Dermis microvascular lymphatic vessel endothelial cell (primary cell): ENCODE measurements at regions not wholly inside any gene's neighbourhood (a gene's known extent, or its start where the extent isn't known, plus 50 kb on each side); places are given as distances from the start of the nearest gene placed in this dataset.
A peak's percentile ranks its signal among the peaks of the same experiment; 100 is the strongest.
"Not testable (repeated sequence)": the region's sequence is repeated elsewhere in the genome, so short reads cannot be mapped to it uniquely, and the experiment has no call there.

Source experiments
- DNase-seq, 2 donors: peaks; one replicate each; pipeline versions ENCODE4 v3.0.0 to v3.0.0-alpha.2; 2010; ENCODE audit warnings: low read depth in 2 of 2

DNA sequence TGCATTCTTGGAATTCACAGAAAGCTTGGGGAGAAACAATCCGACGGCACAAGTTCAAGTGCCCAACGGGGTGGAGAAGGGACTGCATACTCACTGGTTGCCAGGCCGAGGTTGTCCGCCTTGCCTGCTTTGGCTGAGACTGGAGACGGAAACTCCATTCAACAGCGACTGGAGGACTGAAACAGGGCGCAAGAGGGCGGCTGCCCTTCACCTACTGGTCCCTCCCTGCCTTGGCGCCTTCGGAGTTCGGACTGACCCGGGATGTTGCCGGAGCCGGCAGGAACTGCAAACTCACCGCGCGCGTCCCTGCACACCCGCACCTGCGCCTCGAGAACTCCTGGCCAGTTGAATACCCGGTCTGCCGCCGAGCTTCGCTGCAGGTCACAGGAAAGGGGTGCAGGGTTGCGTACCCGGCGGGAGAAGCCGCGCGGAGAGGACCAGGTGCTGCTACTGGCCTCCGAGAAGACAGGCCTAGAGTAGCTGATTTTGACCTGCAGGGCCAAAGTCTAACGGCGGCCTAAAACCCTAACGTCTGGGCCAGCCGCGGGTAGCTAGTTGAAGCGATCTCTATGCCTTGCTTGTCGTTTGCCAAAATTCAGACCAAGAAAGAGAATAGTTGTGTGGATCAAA lies 132.9 kb downstream of the FAM72B start:
- not testable (repeated sequence) for DNase-seq

DNA sequence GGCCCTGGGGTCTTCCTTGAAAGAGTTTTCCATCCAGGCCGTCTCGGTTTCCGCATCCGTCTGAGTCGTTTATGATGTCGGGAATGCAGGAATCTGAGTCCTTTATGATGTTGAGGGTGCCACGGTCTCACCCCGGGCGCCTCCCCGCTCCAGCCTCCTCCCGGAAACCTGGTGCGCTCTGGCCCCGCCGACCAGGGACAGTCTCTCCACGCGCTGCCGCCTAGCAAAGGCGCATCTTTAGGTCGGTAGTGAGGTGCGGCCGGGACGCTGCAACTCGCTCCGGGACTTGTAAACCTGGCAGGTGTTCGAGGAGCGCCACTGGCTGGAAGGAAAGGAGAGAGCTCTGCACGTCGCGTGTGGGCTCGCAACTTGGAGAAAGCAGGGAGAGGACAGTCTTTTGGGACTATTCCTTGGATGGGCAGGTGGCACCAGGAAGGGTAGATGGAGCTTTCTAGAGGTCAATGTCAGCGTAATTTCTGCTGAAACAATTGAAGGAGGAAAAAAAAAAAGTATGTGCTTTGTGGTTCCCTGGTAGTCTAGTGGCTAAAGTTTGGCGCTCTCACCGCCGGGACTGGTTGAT lies 132.0 kb downstream of the FAM72B start:
- not testable (repeated sequence) for DNase-seq

DNA sequence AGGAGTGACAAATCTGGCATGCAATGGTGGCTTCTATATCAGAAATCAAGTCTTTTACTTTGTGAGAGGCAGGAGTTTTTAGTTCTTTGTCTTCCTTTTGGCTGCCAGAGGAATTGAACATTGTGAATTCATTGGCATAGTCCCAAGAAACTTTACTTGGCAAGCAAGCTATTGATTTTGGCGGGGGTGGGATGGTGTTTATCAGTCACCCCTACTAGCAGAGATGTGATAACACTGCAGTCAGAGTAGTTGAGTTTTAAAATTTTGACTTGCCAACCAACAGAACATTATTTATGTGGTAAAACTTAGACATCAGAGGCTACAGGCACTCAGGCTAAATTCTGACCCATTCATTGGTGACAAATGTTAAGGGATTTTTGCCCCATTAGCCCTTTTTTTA lies 129.2 kb downstream of the FAM72B start:
- peak in 1 of 2 donors; percentile 8 for DNase-seq

DNA sequence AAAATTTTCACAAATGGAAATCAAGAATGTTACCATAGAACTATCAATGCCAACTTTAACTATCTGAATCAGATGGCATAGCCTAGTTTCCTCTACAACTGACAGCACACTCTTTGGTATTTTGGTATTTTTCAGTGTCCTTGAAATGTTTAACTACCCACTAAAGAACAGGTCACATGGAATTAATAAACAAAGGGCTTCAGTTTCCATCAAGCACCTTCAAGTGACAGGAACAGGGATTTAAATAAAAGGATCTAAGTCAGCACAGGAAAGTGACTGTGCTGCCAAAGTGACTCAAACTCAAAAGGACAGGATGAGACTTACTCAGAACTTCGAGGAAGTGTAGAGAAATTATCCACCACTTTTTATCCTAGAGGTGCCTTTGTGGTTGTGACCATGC lies 117.2 kb downstream of the FAM72B start:
- DNase-seq: not testable (repeated sequence)

DNA sequence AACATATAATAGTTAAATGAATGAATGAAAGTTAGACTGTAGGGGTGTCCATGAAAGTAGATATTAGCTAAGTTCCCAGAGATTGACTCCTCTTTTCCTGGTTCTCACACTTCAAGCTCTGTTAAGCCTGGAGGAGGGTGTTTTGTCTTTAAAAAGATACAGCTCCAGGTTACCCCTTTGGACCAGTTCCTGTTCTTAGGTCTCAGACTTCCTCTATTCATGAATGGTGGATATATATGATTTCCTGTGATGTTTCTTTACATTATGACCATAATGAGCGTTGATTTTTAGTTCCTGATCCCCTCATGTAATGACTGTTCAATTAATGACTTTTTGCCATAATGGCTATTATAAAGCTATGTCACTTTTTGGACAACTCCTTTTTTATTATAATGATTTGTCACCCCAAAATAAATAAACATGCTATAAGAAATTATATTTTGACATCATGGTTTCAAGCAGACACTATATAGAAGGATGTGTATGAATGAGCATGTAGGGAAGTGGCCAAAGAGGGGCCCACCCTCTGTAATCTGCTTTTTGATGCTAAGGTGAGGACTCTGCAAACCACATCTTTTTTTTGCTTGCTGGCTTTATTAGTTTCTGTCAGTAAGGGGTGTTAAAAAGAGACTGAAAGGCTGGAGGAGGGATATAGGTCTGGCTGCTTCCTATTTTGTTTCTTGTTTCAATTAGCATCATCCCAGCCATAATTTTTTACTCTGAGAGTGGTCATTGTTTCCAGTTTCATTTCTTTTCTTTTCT lies 115.2 kb downstream of the FAM72B start:
- not testable (repeated sequence) for DNase-seq

DNA sequence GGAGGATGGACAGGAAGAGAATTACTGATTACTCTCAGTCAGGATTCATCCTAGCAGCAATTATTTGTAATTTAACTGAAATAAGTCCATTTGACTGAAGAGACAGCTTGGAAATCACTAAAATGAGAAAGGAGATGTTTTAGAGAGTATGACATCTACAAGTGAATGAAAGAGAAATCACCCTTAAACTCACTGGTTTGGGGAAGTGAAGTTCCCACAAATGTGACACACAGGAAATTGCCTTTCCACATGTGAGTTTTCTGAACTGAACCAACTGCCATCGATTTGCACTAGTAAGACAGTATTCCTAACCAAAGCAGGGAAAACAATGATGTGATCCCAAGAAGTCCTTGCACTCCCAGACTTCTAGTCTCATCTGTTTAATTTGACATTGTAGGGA lies 110.3 kb downstream of the FAM72B start:
- DNase-seq: not testable (repeated sequence)

DNA sequence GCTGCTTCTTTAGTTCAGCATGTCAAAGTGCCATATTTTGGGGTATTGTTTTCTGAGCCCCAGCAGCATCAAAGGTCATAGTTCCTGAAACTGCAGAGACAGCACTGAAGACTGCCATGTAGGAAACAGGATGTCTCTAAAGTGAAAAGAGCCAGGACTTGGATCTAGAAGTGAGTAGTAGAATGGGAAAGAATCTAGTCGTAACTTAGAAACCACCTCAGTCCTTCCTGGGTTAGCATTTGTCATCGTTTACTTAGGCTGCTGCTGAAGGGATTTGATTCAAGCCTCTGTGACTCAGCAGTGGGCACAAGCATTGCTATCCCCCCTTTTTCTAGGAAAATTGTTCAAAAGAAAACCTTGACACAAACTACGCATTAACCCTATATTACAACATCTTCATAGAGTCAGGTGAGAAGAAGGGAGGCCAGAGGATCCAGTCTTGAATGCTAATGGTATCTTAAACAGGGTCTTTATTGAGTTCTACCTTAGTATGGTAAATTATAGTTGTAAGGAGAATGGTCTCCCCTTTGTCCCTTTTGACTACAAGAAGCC lies 108.8 kb downstream of the FAM72B start:
- not testable (repeated sequence) for DNase-seq

DNA sequence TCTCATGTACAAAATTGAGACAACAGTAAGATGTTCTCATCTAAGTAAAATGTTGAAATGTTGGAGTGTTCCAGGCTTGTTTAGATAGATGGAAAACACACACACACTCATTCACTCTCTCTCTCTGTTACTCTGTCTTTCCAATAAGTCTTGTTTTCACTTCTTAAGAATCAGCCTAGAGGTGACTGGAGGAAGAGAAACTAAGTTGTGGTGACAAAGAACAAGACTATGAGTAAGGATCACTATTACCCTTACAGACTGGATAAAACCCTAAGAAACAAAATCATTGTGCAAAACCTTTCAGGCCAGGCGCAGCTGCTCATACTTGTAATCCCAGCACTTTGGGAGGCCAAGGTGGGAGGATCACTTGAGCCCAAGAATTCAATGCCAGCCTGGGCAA lies 107.5 kb downstream of the FAM72B start:
- not testable (repeated sequence) for DNase-seq

DNA sequence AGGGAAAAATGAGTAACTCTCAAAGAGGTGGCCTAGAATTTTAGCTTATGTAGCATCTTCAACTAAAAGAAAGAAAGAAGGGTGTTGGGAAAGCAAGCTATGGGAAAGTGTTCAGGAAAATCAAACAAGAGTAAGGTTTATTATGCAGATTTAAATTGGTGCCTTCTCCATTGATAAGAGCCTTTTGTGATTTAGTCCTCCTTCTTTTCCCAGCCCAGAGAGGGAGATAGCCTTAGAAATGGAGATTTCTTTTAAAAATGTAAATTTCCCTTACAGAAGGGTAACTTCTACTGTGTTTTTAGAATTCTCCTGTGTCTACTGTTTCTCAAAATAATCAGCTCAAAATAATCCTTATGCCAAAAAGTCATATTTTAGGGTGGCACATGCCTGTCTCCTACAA lies 104.5 kb downstream of the FAM72B start:
- DNase-seq: not testable (repeated sequence)

DNA sequence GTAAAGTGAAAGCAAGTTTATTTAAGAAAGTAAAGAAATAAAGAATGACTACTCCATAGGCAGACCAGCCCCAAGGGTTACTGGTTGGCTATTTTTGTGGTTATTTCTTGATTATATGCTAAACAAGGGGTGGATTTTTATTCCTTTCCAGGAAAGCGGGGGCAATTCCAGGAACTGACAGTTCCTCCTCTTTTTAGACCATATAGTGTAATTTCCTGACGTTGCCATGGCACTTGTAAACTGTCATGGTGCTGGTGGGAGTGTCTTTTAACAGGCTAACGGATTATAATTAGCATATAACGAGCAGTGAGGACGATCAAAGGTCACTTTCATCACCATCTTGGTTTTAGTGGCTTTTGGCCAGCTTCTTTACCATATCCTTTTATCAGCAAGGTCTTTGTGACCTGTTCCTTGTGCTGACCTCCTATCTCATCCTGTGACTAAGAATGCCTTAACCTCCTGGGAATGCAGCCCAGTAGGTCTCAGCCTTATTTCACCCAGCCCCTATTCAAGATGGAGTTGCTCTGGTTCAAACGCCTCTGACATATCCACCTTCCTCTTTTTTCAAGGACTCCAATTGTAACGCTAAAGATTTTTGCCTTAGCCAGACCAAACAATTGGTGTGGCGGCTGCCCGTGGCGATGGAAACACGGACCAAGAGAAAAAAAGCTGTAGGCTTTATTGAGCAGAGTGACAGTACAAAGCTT lies 103.8 kb downstream of the FAM72B start:
- not testable (repeated sequence) for DNase-seq

DNA sequence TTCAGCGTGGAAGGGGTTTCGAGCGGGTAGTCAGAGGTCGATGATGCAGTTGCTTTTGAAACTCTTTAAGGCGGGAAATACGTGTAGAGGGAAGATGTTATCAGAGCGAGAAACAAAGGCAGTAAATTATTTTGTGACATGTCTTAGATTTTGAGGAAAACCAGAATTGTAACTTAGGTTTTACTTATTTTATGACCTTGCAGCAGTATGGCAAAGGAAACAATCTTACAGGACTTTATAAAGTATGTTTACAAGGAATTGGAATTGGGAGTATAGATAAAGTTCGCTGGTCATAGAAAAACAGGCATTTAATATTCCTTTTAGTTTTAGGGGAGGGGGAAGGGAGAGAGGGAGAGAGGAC lies 103.3 kb downstream of the FAM72B start:
- DNase-seq: not testable (repeated sequence)

DNA sequence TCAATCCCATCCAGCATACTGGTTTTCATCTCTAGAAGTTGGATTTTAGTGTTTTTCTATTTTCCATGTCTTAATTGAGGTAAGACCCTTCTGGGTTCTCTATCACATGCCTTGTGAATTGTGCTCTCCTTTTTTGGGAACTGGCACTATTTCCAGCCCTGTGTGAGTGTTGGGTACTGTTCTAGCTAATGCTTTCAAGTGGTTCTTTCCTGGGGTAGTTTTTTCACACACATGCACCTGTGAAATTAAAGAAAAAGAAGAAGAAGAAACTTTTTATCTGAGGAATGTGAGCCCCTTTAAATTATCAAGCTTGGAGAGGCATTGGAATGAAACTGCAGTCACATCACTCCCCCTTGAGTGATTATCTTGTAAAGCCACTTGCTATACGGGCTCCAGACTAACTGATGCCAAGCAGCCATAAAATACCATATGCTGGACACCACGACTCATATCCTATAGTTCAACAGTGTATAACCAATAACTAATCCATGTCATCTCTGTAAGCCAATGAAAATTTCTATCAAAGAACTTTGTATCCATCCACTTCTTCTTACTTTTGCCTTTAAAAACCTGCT lies 102.4 kb downstream of the FAM72B start:
- DNase-seq: not testable (repeated sequence)

DNA sequence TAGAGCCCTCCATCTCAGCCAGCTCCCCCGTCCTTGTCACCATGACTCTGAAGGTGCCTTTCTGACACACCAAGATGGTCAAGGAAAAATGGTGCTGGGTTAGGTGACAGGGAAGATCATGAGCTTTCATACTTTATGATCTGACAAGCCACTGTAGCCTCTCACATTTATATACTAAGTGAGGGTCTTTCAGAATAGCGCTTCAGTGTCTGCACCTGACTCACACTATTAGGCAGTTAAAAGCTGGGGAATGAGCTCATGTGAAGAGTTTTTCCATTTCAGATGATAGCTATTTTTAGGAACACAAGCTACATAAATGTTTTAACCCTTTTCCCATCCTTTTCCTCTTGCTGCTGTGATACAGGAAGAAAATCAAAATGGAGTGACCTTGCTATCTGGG lies 101.1 kb downstream of the FAM72B start:
- not testable (repeated sequence) for DNase-seq

DNA sequence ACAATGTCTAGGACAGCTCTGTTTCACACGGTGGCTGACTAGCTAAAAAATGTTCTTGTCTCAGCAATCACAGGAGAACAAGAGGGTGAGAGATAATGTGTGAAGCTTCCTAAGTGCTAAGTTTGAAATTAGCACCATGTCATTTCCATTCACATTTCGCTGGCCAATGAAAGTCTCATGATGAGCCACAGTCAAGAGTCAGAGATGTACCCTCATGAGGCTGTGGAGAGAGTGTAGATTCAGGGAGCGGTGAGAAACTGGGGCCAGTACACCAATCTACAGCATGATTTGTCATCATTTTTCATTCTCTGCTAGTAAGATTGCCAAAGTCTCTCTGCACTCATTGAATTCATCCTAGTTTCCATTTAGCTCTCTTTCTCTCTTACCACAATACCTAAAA lies 97.9 kb downstream of the FAM72B start:
- not testable (repeated sequence) for DNase-seq

DNA sequence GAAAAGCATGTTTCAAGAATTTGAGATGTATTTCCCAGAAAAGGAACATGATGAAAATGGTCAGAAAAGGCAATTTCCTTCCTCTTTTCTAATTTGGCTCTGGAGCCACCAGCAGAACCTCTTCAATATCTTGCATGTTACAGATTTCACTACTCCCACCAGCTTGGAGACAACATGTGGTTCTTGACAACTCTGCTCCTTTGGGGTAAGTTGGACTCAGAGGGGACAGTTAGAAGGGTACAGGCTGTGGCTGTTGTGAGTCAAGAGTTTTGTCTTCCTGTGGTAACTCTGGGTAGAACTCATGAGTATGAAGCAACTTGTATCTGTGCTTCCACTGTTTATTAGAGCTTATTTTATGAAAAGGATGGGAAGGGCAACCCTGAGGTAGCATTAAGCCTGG lies 96.9 kb downstream of the FAM72B start:
- DNase-seq: not testable (repeated sequence)

DNA sequence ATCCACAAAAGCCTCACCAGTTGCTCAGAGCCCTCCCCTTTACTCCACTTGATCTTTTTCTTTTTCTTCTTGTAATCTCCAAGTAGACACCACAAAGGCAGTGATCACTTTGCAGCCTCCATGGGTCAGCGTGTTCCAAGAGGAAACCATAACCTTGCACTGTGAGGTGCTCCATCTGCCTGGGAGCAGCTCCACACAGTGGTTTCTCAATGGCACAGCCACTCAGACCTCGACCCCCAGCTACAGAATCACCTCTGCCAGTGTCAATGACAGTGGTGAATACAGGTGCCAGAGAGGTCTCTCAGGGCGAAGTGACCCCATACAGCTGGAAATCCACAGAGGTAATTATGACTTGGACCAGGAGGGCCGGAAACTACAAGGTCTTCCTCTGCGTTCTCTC lies 95.6 kb downstream of the FAM72B start:
- not testable (repeated sequence) for DNase-seq

DNA sequence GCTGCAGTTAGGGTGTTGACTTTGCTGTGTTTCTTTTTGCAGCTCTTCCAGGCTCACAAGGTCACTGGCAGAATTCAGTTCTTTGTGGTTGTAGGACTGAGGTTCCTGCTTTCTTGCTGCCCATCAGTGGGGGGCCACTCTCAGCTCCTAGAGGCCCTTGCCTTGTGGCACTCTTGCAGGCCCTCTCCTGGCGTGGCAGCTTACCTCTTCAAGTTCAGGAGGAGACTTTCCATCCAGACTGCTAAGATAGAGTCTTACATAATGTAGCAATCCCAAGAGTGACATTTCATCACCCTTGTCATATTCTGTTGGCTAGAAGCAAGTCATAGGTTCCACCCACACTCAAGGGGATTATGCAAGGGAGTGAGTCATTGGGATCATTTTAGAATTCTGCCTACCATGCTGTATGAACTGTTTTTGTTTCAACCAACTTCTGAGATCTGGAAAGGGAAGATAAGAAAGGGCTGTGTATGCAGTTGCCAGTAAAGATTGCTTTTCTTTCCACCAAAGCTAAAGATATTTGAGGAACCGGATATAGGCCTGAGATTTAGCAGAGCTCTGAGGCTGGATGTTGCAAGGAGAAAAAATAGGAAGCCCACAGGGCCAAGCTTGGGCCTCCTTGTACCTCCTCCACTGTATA lies 91.7 kb downstream of the FAM72B start:
- not testable (repeated sequence) for DNase-seq

DNA sequence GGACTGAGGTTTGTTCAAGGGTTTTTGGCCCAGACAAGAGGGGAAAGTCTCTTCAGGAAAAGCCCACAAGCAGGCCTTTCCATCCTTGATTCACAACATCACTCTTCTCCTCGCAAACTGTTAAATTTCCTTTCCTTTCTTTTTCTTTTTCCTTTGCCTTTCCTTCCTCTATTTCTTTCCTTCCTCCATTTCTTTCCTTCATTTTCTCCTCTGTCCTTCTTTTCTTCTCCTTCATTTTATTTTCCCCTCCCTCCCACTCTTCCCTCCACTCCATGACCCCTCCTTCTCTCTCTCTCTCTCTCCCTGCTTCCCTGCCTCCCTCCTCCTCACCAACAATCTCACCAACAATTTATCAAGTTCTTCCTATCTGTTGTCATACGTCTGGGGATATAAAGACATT lies 89.1 kb downstream of the FAM72B start:
- DNase-seq: not testable (repeated sequence)

DNA sequence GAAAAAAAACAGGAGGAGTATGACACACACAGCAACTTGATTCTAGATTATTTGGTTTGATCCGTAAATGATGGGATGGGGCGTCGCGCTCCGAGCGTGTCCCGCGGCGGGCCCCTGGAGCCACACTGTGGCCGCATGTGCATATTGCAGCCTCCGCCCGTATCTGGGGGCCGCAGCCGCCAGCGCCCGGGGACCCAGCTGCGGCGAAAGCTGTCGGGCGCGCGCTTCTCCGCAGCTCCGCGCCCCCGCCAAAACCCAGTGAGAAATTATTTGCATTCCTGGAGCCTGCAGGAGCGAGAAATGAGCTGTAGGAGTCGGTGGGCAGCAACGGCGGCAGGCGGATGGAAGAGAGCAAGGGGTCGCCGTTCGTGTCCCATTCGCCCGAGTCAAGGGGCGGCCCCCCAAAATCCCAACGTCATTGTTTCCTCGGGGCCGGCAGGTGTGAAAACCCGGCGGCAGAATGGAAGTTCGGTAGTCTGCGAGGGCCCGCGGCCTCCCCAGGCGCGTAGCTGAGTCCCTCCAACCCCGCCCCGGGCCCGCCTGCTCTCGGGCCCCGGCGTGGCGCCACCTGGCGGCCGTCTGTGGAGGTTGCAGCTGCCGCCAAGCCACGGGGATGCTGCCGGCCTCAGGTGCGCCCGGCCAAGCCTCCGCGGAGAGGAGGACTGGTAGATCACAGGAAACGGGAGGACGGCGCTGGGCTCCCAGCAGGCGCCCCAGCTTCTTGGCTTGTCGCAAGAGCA lies 86.8 kb downstream of the FAM72B start:
- DNase-seq: peak in 1 of 2 donors; percentile 49

DNA sequence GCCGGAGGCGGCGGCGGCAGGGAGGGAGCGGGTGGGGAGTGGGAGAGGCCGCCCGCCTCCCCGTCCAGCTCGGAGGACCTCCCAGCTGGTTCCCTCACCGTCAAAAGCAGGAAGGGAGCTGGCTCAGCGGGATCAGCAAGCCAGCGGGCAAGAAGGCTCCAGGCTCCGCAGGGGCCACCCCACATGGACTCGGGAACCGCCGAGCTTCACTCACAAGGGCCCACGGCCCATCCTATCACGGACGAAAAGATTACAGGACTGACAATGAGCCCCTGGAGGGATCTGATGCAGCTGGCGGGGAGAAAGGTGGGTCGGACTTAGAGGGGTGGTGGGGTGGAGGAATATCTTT lies 86.3 kb downstream of the FAM72B start:
- peak in 1 of 2 donors; percentile 0 for DNase-seq
